HepG2 (cell line): ENCODE measurements at regions not wholly inside any gene's neighbourhood (a gene's known extent, or its start where the extent isn't known, plus 50 kb on each side); places are given as distances from the start of the nearest gene placed in this dataset.

Experiments
- KDM1A ChIP-seq: IDR thresholded peaks from 2 replicates; pipeline ENCODE4 v1.6.1; 2016; ENCODE audit warnings: missing compliant biosample characterization
- ZFX ChIP-seq: sonication (generic); formaldehyde crosslinking; IDR thresholded peaks from 2 replicates; pipeline ENCODE4 v1.4.0; 2020; ENCODE audit warnings: mild to moderate bottlenecking, low read depth, missing genetic modification reagents, moderate library complexity
- TF ChIP-seq, protein P1 (sequence below): sonication (generic); formaldehyde crosslinking; IDR thresholded peaks from 2 replicates; pipeline ENCODE4 v1.4.0; 2020; ENCODE audit warnings: missing genetic modification reagents

DNA sequence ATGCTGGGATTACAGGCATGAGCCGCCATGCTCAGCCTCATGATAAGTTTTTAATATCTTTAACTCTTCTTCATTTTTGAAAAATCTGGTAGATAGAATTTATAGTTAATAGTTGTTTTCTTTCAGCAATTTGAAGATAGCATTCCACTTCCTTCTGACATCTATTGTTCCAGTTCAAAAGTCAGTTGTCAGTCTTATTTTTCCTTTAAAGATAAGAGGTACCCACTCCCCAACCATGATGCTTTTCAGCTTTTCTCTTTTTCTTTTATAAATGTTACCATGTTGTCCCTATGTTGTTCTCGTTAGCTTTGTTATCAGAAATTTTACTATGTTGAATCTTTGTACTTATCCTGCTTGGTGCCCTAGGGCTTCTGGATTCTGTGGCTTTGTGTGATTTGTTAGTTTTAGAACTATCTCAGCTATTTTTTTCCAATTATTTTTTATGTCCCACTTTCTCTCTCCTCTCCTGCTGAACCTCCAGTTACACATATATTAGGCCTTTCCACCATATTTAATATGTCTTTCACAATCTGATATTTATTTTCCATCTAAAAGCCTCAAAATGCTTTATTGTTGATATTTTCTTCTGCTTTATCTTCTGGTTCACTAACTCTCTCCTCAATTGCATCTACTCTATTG, 181.6 kb upstream of the FOXN3 start:
- TF ChIP-seq ZFX (CRISPR knock-in tag) (no peak), KDM1A (no peak)
- TF ChIP-seq, protein P1, sequence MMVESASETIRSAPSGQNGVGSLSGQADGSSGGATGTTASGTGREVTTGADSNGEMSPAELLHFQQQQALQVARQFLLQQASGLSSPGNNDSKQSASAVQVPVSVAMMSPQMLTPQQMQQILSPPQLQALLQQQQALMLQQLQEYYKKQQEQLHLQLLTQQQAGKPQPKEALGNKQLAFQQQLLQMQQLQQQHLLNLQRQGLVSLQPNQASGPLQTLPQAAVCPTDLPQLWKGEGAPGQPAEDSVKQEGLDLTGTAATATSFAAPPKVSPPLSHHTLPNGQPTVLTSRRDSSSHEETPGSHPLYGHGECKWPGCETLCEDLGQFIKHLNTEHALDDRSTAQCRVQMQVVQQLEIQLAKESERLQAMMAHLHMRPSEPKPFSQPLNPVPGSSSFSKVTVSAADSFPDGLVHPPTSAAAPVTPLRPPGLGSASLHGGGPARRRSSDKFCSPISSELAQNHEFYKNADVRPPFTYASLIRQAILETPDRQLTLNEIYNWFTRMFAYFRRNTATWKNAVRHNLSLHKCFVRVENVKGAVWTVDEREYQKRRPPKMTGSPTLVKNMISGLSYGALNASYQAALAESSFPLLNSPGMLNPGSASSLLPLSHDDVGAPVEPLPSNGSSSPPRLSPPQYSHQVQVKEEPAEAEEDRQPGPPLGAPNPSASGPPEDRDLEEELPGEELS (CRISPR knock-in tag) = no peak
